Stimulated activated memory B cell treated with anti-CD40 and anti-IgM and Interleukin-4, amounts not matched to agents 10 μg/mL and 1 μg/mL and 100 μg/mL, for 72 hours (primary cell): ENCODE measurements at regions not wholly inside any gene's neighbourhood (a gene's known extent, or its start where the extent isn't known, plus 50 kb on each side); places are given as distances from the start of the nearest gene placed in this dataset.

ENCODE experiments used
- ATAC-seq: fragments of 150-1000 bp; cut with Tn5 transposase; 2 replicates; pipeline ENCODE4 v1.10.0; 2021
- H3K27ac Mint-ChIP-seq: one replicate; pipeline ENCODE4 v1.8.0; 2022; ENCODE audit warnings: mild to moderate bottlenecking, mixed read lengths
- H3K27me3 Mint-ChIP-seq: one replicate; pipeline ENCODE4 v1.8.0; 2022; ENCODE audit warnings: mixed read lengths
- H3K36me3 Mint-ChIP-seq: one replicate; pipeline ENCODE4 v1.8.0; 2022; ENCODE audit warnings: mixed read lengths
- H3K4me1 Mint-ChIP-seq: one replicate; pipeline ENCODE4 v1.8.0; 2022; ENCODE audit warnings: mixed read lengths
- H3K4me3 Mint-ChIP-seq: one replicate; pipeline ENCODE4 v1.8.0; 2022; ENCODE audit warnings: mild to moderate bottlenecking, moderate library complexity, mixed read lengths
- H3K9me3 Mint-ChIP-seq: one replicate; pipeline ENCODE4 v1.8.0; 2022; ENCODE audit warnings: mixed read lengths

DNA sequence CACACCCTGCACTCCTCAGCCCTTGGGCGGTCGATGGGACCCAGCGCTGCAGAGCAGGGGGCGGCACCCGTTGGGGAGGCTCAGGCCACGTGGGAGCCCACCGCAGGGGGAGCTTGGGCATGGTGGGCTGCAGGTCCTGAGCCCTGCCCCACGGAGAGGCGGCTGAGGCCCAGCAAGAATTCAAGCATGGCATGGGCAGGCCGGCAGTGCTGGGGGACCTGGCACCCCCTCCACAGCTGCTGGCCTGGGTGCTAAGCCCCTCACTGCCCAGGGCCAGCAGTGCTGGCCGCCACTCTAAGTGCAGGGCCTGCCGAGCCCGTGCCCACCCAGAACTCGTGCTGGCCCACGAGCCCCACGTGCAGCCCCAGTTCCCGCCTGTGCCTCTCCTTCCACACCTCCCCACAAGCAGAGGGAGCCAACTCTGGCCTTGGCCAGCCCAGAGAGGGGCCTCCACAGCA lies 555.0 kb upstream of the ADGRL4 start:
- Mint-ChIP-seq H3K27ac (no peak overlapping the region), H3K9me3 (peaks cover 9% of the 10 kb centered on the region), H3K36me3 (no peaks in the 10 kb centered on the region), H3K4me1 (no peaks in the 10 kb centered on the region), H3K27me3 (no peaks in the 10 kb centered on the region), H3K4me3 (no peak overlapping the region)
- no peak for ATAC-seq

DNA sequence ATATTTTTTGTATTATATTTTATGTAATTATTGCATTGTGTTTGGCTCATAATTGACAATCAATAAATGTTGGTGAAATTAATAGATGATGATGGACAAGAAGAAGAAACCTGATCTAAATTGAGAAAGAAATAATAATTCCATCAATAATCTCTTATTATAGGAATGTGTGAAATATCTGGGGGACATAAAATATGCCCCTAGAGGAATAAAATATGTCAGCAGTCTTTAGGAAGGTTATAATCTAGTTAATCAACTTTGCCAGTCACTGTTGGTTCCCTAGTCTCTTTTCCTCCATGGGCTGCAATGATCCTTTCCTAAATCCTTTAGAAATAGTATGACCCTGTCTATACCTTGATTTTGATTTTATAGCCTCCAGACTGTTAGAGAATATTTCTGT lies 549.7 kb upstream of the ADGRL4 start:
- Mint-ChIP-seq H3K27ac (no peak overlapping the region), H3K4me3 (no peak overlapping the region), H3K9me3 (peaks cover 3% of the 10 kb centered on the region), H3K27me3 (no peaks in the 10 kb centered on the region), H3K36me3 (no peaks in the 10 kb centered on the region), H3K4me1 (no peaks in the 10 kb centered on the region)
- ATAC-seq: no peak

DNA sequence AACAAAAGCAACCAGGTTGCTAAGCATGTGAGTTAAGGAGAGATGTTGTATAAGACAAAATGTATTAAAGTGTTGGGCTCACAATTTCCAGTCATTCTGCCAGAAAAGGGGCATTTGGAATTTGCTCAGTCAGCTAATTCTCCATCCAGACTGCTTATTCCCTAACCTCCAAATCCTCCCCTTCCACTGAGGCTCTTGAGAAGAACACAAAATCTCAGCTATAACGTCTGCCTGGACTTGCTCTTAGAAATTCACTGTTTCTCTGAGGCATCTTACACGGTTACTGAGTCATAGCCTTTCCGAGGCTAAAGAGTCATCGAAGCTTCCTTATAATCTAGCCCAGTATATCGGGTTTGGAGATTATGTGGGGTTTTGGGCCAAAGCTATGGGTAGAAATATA lies 548.2 kb upstream of the ADGRL4 start:
- ATAC-seq: no peak
- Mint-ChIP-seq H3K4me3 (no peak overlapping the region), H3K9me3 (no peaks in the 10 kb centered on the region), H3K4me1 (no peaks in the 10 kb centered on the region), H3K36me3 (no peaks in the 10 kb centered on the region), H3K27ac (no peak overlapping the region), H3K27me3 (no peaks in the 10 kb centered on the region)

DNA sequence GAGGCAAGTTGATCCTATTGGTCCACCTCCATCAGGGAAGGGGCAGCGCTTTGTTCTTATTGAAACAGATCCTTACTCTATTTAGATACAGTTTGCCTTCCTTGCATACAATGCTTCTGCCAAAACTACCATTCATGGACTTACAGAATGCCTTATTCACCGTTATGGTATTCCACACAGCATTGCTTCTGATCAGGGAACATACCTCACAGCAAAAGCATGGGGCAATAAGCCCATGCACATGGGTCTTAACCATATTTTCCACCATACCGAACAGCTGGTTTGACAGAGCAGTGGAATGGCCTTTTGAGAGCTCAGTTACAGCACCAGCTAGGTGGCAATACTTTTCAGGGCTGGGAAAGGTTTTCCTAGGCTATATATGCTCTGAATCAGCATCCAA lies 544.8 kb upstream of the ADGRL4 start:
- H3K4me1 Mint-ChIP-seq: no peaks in the 10 kb centered on the region
- no peaks in the 10 kb centered on the region for H3K36me3 Mint-ChIP-seq
- no peak for ATAC-seq
- no peak overlapping the region for H3K4me3 Mint-ChIP-seq
- H3K9me3 Mint-ChIP-seq: no peaks in the 10 kb centered on the region
- no peak overlapping the region for H3K27ac Mint-ChIP-seq
- no peaks in the 10 kb centered on the region for H3K27me3 Mint-ChIP-seq

DNA sequence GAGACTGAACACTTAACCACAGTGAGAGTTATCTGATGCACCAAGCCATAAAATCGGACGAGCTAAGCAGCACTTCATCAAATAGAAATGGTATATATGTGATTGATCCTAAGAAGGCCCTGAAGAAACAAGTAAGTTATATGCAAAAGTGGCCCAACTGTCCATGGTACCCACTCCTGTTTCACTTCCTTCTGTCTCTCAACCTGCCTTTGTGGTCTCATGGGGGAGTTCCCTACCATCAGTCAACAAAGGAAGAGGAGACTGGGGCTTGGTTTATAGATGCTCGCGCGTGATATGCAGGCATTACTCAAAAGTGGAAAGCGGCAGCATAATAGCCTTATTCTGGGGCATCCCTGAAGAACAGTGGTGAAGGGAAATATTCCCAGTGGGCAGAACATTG lies 543.9 kb upstream of the ADGRL4 start:
- Mint-ChIP-seq H3K9me3 (no peaks in the 10 kb centered on the region), H3K27me3 (no peaks in the 10 kb centered on the region), H3K36me3 (no peaks in the 10 kb centered on the region), H3K27ac (no peak overlapping the region), H3K4me1 (no peaks in the 10 kb centered on the region), H3K4me3 (no peak overlapping the region)
- no peak for ATAC-seq

DNA sequence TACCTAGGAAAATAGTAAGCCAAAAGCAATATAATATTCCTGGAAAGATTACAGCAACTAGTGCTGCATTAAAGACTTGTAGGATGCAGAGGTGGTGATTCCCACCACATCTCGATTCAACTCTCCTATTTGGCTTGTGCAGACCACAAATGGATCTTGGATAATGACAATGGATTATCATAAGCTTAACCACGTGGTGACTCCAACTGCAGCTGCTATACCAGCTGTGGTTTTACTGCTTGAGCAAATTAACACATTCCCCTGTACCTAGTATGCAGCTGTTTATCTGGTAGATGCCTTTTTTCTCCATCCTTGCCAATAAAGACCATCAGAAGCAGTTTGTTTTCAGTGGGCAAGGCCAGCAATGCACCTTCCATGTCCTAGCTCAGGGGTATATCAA lies 542.7 kb upstream of the ADGRL4 start:
- Mint-ChIP-seq H3K9me3 (no peaks in the 10 kb centered on the region), H3K4me1 (no peaks in the 10 kb centered on the region), H3K27ac (no peak overlapping the region), H3K27me3 (no peaks in the 10 kb centered on the region), H3K36me3 (no peaks in the 10 kb centered on the region), H3K4me3 (no peak overlapping the region)
- ATAC-seq: no peak

DNA sequence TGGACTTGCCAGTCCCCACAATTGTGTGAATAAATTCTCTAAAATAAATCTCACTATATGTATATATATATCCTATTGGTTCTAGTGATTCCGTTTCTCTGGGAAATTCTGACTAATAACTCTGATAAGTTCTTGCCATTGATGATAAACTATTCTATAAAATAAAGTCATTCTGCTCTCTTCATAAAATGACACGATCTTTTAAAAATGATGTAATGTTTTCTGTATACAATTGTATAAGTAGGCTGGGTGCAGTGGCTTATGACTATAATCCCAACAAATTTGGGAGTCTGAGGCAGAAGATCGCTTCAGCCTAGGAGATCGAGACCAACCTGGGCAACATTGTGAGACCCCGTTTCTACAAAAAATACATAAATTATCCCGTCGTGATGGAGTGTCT lies 541.0 kb upstream of the ADGRL4 start:
- Mint-ChIP-seq H3K36me3 (no peaks in the 10 kb centered on the region), H3K9me3 (no peaks in the 10 kb centered on the region), H3K27me3 (no peaks in the 10 kb centered on the region), H3K4me3 (no peak overlapping the region), H3K27ac (no peak overlapping the region), H3K4me1 (no peaks in the 10 kb centered on the region)
- no peak for ATAC-seq

DNA sequence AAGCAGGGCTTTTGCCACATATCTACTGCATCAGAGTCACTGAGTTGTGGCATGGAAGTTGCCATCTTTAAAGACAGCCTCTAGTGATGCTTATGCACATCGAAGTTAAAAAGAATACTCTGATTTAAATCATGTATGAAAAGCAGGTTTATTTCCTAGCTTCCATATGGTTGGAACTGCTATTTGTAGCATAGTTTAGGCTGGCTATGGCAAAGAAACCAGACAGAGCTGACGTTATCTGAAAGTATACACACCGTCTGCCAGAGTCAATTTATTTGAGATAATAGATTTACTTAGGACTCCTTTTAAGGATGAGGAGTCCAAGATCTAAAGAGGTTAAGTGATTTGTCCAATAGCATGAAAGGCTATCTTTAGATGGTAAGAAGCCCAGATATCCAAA lies 536.9 kb upstream of the ADGRL4 start:
- no peak for ATAC-seq

DNA sequence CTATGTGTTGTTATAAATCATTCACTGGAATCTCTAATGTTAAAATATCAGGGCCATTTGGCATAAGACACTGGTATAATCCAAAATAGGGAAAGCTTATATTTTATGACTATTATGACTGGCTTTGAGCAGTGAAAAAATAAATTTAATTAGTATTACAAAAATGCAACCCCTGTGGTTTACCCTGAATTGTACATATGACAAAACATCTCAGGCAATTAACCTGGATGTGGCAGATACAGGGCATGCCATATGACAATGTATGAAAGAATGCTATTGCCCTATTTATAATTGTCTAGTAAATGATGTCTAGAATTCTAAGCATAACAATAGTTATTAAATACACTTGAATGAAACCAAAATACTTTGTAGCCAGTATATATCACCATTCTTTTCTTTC lies 532.5 kb upstream of the ADGRL4 start:
- Mint-ChIP-seq H3K36me3 (no peaks in the 10 kb centered on the region), H3K4me3 (no peak overlapping the region), H3K27me3 (no peaks in the 10 kb centered on the region), H3K4me1 (no peaks in the 10 kb centered on the region), H3K27ac (no peak overlapping the region), H3K9me3 (no peaks in the 10 kb centered on the region)
- no peak for ATAC-seq

More for the DNA sequence above, 536.9 kb upstream of the ADGRL4 start:
- Mint-ChIP-seq H3K27me3 (no peaks in the 10 kb centered on the region), H3K9me3 (no peaks in the 10 kb centered on the region), H3K27ac (no peak overlapping the region), H3K36me3 (no peaks in the 10 kb centered on the region), H3K4me1 (no peaks in the 10 kb centered on the region), H3K4me3 (no peak overlapping the region)

DNA sequence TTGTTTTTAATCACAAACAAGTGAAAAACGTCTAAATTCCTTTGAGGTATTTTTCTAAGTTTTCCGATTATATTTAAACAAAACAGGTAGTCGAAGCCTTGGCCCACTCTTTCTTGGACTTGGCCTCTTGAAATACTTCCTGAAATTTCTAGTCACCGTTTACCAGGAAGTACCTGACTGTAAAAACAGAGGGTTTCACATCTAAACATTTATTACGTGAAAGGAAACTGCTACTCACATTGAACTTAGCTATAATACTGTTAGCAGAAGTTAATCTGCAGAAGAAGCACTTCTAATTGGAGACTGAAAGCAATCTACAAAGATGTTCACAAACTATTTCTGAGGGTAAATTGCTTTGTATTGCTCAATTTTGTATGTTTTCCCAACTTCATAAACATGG lies 526.0 kb upstream of the ADGRL4 start:
- Mint-ChIP-seq H3K27ac (no peak overlapping the region), H3K4me3 (no peak overlapping the region), H3K9me3 (no peaks in the 10 kb centered on the region), H3K27me3 (no peaks in the 10 kb centered on the region), H3K4me1 (peaks cover 5% of the 10 kb centered on the region), H3K36me3 (no peaks in the 10 kb centered on the region)
- no peak for ATAC-seq

DNA sequence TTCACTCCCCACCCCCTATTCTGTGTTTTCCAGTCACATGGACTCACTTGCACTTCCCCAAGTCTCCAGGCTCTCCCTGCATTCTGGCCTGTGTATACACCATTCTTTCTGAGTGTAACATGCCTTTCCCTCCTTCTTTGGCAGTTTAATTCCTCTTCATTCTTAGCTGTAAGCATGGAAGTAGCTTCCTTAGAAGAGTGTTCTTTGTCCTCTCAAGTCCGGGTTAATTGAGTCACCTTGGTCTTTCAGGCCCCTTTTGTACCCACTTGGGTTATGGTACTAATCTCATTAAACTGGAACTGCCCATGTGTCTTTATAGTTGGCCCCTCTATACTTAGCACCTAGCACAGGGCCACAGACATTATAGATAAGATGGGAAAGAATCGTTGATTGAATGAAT lies 525.3 kb upstream of the ADGRL4 start:
- Mint-ChIP-seq H3K27ac (no peak overlapping the region), H3K36me3 (no peaks in the 10 kb centered on the region), H3K27me3 (no peaks in the 10 kb centered on the region), H3K4me3 (no peak overlapping the region), H3K9me3 (no peaks in the 10 kb centered on the region), H3K4me1 (peaks cover 5% of the 10 kb centered on the region)
- no peak for ATAC-seq

DNA sequence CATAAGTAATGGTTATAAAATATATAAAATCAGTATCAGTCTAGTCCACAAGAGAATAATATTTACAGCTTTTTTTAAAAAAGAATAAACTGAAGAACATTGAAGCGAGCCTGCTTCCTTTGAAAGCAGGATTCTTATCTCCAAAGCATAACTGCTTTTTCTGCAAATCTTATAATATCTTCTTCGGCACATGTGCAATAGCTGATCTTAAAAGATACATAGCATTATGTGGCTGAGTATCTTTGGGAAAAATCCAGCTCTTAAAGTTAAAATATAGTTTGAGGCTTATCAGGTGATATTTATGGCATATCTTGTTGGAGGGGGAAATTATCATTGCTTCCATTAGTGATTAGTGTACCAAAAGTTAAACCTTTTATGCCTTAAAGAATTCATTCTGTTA lies 523.9 kb upstream of the ADGRL4 start:
- no peak for ATAC-seq
- Mint-ChIP-seq H3K9me3 (no peaks in the 10 kb centered on the region), H3K27ac (no peak overlapping the region), H3K27me3 (no peaks in the 10 kb centered on the region), H3K36me3 (no peaks in the 10 kb centered on the region), H3K4me1 (peaks cover 5% of the 10 kb centered on the region), H3K4me3 (no peak overlapping the region)

DNA sequence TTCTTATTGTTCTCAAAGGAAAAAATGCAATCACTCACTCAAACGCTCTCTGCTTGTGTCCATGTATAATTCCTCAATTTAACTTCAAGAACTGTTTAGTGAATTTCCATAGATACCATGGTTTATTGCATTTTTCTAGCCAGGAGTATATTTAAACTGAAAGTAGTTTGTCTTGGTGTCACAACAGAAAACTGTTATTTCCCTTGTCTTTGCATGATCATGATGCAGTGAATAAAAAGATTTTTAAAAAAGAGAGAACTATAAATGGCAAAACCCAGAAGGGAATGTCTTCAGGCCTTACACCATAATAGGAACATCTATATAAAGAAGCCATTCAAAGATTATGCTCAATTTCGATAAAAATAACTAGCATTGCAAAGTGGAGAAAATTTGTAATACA lies 523.5 kb upstream of the ADGRL4 start:
- H3K4me1 Mint-ChIP-seq: peaks cover 5% of the 10 kb centered on the region
- H3K36me3 Mint-ChIP-seq: no peaks in the 10 kb centered on the region
- no peaks in the 10 kb centered on the region for H3K27me3 Mint-ChIP-seq
- ATAC-seq: no peak
- H3K9me3 Mint-ChIP-seq: no peaks in the 10 kb centered on the region
- no peak overlapping the region for H3K4me3 Mint-ChIP-seq
- no peak overlapping the region for H3K27ac Mint-ChIP-seq

DNA sequence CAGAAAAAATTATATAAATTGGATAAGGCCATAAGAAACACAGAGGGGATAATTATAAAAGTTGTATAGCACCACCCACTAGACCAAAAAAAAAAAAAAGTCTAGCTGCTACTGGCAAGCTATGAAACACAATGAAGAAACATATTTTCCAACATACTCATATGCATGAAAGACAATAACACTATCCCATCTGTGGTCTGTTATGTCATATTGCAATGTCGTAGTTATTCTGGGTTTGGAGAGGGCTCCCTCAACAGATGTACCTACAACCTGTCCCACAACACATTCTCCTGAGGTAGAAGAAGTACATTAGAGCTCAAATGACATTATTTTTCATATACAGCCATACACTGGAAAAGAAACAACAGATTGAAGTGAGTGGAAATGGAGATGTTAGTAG lies 517.6 kb upstream of the ADGRL4 start:
- no peaks in the 10 kb centered on the region for H3K36me3 Mint-ChIP-seq
- no peaks in the 10 kb centered on the region for H3K9me3 Mint-ChIP-seq
- no peaks in the 10 kb centered on the region for H3K4me1 Mint-ChIP-seq
- no peak overlapping the region for H3K4me3 Mint-ChIP-seq
- ATAC-seq: no peak
- H3K27ac Mint-ChIP-seq: no peak overlapping the region
- H3K27me3 Mint-ChIP-seq: no peaks in the 10 kb centered on the region

DNA sequence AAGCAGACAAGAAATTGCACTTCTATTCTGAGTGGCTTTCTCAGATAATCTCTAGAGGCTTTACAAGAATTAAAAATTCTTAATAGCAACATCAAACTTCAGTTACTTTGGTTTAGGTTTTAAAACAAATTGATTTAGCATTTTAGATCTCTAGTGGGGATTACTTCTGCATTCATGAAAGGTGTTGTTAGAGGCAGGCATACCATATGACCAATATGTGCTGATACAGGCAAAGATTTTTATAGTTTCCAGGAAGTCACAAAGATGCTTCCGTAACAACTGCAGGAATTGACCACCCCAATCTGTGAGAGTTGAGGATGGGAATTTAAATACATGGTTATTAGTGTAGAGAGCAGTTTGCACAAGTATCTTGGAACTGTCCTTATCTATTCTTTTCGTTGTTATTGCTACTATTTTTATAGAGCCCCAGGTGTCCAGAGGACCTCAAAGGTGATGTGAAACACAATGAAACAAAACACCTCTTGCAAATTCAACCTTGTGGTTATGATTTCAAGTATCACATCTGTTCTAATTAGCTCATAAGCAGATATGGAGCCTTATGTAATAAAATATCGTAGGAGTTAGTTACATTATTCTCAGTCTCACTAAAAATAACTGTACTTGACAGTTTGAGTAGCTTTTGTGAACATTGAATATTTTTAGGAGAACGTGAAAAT lies 512.7 kb upstream of the ADGRL4 start:
- ATAC-seq: no peak
- Mint-ChIP-seq H3K27me3 (no peaks in the 10 kb centered on the region), H3K4me3 (no peak overlapping the region), H3K4me1 (no peaks in the 10 kb centered on the region), H3K9me3 (no peaks in the 10 kb centered on the region), H3K27ac (no peak overlapping the region), H3K36me3 (no peaks in the 10 kb centered on the region)

DNA sequence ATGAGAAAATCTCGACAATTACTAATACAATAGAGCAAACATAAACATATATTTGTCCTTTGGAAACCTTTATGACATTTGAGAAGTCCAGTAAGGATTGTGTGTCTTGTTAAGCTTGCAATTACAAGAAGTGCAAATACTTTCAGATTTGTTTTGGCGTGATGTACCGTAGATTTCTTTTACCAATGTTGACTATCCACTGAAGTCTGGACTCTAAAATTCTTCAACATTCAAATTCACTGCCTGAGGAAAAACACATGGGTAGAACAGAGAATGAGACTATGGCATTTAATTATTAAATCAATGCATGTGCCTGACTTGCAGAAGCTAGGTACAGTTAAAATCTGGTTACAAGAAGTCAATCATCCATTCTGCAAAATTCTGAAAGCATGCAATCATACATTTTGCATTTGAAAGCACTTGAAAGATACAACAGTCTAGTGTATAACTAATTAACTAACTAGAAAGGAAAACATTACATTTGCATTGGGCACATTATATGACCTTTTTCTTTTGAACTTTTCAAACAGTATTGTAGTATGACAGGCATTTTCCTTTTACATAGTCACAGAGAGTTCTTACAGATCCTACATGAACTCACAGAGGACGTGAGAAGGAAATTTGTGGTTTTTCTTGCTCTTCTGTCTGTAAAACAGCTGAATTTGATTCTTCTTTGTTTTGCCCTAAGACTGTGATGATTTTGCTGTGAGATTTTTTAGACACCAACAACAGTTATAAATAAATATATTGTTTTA lies 511.1 kb upstream of the ADGRL4 start:
- no peak for ATAC-seq
- Mint-ChIP-seq H3K36me3 (no peaks in the 10 kb centered on the region), H3K4me1 (no peaks in the 10 kb centered on the region), H3K27ac (no peak overlapping the region), H3K9me3 (no peaks in the 10 kb centered on the region), H3K27me3 (no peaks in the 10 kb centered on the region), H3K4me3 (no peak overlapping the region)
